Urinary bladder (tissue), 3 donors: ENCODE measurements at regions not wholly inside any gene's neighbourhood (a gene's known extent, or its start where the extent isn't known, plus 50 kb on each side); places are given as distances from the start of the nearest gene placed in this dataset.

Source experiments
- DNase-seq: peaks from one replicate; pipeline ENCODE4 v3.0.0-alpha.2; 2015; ENCODE audit errors: extremely low spot score
- H3K27ac ChIP-seq: one replicate; pipeline ENCODE4 v1.5.1; 2013; ENCODE audit warnings: low read depth, mild to moderate bottlenecking, moderate library complexity
- H3K36me3 ChIP-seq: one replicate; pipeline ENCODE4 v1.6.1; 2013; ENCODE audit warnings: mild to moderate bottlenecking, moderate library complexity; ENCODE audit not compliant: insufficient read depth
- H3K4me1 ChIP-seq: one replicate; pipeline ENCODE4 v1.6.1; 2013; ENCODE audit warnings: mild to moderate bottlenecking, moderate library complexity; ENCODE audit not compliant: insufficient read depth
- H3K4me3 ChIP-seq: one replicate; pipeline ENCODE4 v1.5.1; 2013; ENCODE audit warnings: low read depth, low read length
- WGBS: extraction: QIAGEN DNeasy Blood & Tissue Kit; methylation state at CpG from one replicate; pipeline ENCODE4 v1.1.7; 2013; 5-methylcytosine and 5-hydroxymethylcytosine counted together
- donor health status: healthy with polysubstance abuse.
- donor health status: healthy.

- Histone ChIP-seq H3K36me3 (no peaks in the 10 kb centered on the region), H3K27ac (no peak overlapping the region), H3K4me3 (no peak overlapping the region), H3K4me1 (peaks cover 1% of the 10 kb centered on the region)
- WGBS: 87% methylated on average over 5 of the region's 5 CpGs
- no peak for DNase-seq
Observed at GRCh38 chr6:164408868-164409267, 900.5 kb downstream of the C6orf118 start.

- no peak overlapping the region for H3K4me3 ChIP-seq
- WGBS: 68% methylated on average over 4 of the region's 4 CpGs
- H3K27ac ChIP-seq: no peak overlapping the region
- no peak for DNase-seq
- no peaks in the 10 kb centered on the region for H3K36me3 ChIP-seq
- H3K4me1 ChIP-seq: peaks cover 1% of the 10 kb centered on the region
Observed at GRCh38 chr6:164404812-164405488, 904.5 kb downstream of the C6orf118 start.

- Histone ChIP-seq H3K4me1 (no peaks in the 10 kb centered on the region), H3K4me3 (no peak overlapping the region), H3K27ac (no peak overlapping the region), H3K36me3 (no peaks in the 10 kb centered on the region)
- no peak for DNase-seq
- WGBS: 97% methylated on average over 2 of the region's 2 CpGs
Observed at GRCh38 chr6:164401871-164402270, 907.5 kb downstream of the C6orf118 start.

GRCh38 chr6:164398647-164399046 lies 910.8 kb downstream of the C6orf118 start:
- no peak for DNase-seq
- H3K27ac ChIP-seq: no peak overlapping the region
- H3K4me1 ChIP-seq: no peaks in the 10 kb centered on the region
- 27% methylated on average over 1 of the region's 1 CpG for WGBS
- no peak overlapping the region for H3K4me3 ChIP-seq
- H3K36me3 ChIP-seq: no peaks in the 10 kb centered on the region

GRCh38 chr6:164396071-164397047 lies 913.0 kb downstream of the C6orf118 start:
- Histone ChIP-seq H3K4me3 (peak overlapping the region; percentile 17), H3K4me1 (no peaks in the 10 kb centered on the region), H3K36me3 (no peaks in the 10 kb centered on the region), H3K27ac (no peak overlapping the region)
- WGBS: 84% methylated on average over 9 of the region's 9 CpGs
- DNase-seq: no peak

- no peak for DNase-seq
- H3K4me3 ChIP-seq: no peak overlapping the region
- H3K27ac ChIP-seq: no peak overlapping the region
- H3K36me3 ChIP-seq: no peaks in the 10 kb centered on the region
- no peaks in the 10 kb centered on the region for H3K4me1 ChIP-seq
- WGBS: 59% methylated on average over 1 of the region's 1 CpG
Observed at GRCh38 chr6:164379795-164380194, 929.6 kb downstream of the C6orf118 start.

GRCh38 chr6:164378330-164378729 lies 931.1 kb downstream of the C6orf118 start:
- no peak for DNase-seq
- no peaks in the 10 kb centered on the region for H3K36me3 ChIP-seq
- H3K27ac ChIP-seq: no peak overlapping the region
- H3K4me3 ChIP-seq: no peak overlapping the region
- no peaks in the 10 kb centered on the region for H3K4me1 ChIP-seq
- 54% methylated on average over 2 of the region's 2 CpGs for WGBS

GRCh38 chr6:164377348-164377918 lies 932.0 kb downstream of the C6orf118 start:
- no peak for DNase-seq
- Histone ChIP-seq H3K36me3 (no peaks in the 10 kb centered on the region), H3K27ac (no peak overlapping the region), H3K4me1 (no peaks in the 10 kb centered on the region), H3K4me3 (no peak overlapping the region)
- 29% methylated on average over 6 of the region's 6 CpGs for WGBS

- DNase-seq: no peak
- Histone ChIP-seq H3K36me3 (no peaks in the 10 kb centered on the region), H3K4me1 (no peaks in the 10 kb centered on the region), H3K27ac (no peak overlapping the region), H3K4me3 (no peak overlapping the region)
Observed at GRCh38 chr6:164370773-164371172, 938.6 kb downstream of the C6orf118 start.

GRCh38 chr6:164359441-164359840 lies 944.9 kb downstream of the QKI start:
- WGBS: 90% methylated on average over 2 of the region's 2 CpGs
- H3K4me3 ChIP-seq: no peak overlapping the region
- no peak for DNase-seq
- H3K36me3 ChIP-seq: no peaks in the 10 kb centered on the region
- no peak overlapping the region for H3K27ac ChIP-seq
- H3K4me1 ChIP-seq: no peaks in the 10 kb centered on the region

- DNase-seq: no peak
- Histone ChIP-seq H3K27ac (no peak overlapping the region), H3K4me3 (no peak overlapping the region), H3K4me1 (no peaks in the 10 kb centered on the region), H3K36me3 (no peaks in the 10 kb centered on the region)
- 87% methylated on average over 2 of the region's 2 CpGs for WGBS
Observed at GRCh38 chr6:164359036-164359435, 944.5 kb downstream of the QKI start.

- Histone ChIP-seq H3K4me3 (no peak overlapping the region), H3K36me3 (no peaks in the 10 kb centered on the region), H3K27ac (no peak overlapping the region), H3K4me1 (no peaks in the 10 kb centered on the region)
- 69% methylated on average over 1 of the region's 1 CpG for WGBS
- no peak for DNase-seq
Observed at GRCh38 chr6:164356814-164357213, 942.3 kb downstream of the QKI start.

GRCh38 chr6:164347455-164347854 lies 932.9 kb downstream of the QKI start:
- Histone ChIP-seq H3K4me3 (no peak overlapping the region), H3K27ac (no peak overlapping the region), H3K36me3 (no peaks in the 10 kb centered on the region), H3K4me1 (no peaks in the 10 kb centered on the region)
- WGBS: 88% methylated on average over 2 of the region's 2 CpGs
- no peak for DNase-seq

- Histone ChIP-seq H3K36me3 (no peaks in the 10 kb centered on the region), H3K27ac (no peak overlapping the region), H3K4me3 (no peak overlapping the region), H3K4me1 (no peaks in the 10 kb centered on the region)
- DNase-seq: no peak
Observed at GRCh38 chr6:164346631-164347030, 932.1 kb downstream of the QKI start.
